HG03439 (cell line): ENCODE measurements at regions not wholly inside any gene's neighbourhood (a gene's known extent, or its start where the extent isn't known, plus 50 kb on each side); places are given as distances from the start of the nearest gene placed in this dataset.

ENCODE experiments used
- ATAC-seq: cut with Tn5 transposase; IDR thresholded peaks from one replicate; pipeline ENCODE4 v1.9.1; 2021; ENCODE audit warnings: mild to moderate bottlenecking, moderate library complexity; ENCODE audit not compliant: unreplicated experiment

- no peak for ATAC-seq
Observed at GRCh38 chr13:99893567-99893966, 78.0 kb downstream of the ZIC5 start.

DNA sequence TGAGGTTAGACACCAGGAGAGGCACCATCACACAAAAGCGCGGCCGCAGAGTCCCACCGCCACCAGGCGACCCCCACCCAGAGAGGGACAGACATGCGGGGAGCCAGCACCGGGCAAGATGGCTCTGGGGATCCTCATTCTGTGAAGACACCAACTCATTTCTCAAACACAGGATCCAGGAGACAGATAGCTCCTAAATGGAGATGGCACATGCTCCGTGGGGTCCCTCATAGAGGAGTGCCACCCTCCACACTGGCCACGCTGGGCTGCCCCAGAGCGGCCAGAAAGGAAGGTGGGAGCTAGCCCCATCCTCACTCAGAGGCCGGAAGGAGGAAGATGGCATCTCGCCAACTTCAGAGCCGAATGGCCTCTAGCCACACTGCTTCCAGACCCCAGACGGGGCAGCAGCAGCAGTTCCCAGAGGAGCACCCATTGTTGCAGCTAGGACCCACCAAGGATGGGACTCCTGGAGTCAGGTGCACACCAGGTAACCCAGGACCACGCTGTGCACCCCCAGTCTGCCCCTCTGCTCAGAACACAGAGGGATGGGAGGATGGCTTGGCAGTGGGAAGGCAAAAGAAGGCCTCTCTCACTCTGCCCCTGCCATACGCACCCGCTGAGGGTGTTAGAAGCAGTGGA, 78.6 kb downstream of the ZIC5 start:
- ATAC-seq = no peak

DNA sequence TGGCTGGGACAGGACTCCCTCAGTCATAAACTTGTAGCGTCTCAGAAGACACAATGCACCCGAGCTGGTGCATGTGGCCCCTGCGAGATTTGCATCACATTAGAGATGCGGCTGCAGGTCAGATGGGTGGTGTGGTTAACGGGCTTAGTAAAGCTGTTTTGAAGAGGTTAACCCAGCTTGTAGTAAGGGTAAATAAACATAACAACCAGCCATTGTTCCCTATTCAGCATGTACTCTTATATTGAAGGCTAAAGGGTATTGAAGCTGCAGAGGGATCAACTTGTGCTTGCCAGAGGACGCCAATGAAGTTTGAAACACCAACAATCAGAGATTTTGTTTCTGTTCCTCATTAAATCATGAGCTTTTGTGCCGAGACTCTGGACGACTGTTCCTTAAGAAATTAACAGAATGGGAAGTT, 79.4 kb downstream of the ZIC5 start:
- ATAC-seq = no peak

DNA sequence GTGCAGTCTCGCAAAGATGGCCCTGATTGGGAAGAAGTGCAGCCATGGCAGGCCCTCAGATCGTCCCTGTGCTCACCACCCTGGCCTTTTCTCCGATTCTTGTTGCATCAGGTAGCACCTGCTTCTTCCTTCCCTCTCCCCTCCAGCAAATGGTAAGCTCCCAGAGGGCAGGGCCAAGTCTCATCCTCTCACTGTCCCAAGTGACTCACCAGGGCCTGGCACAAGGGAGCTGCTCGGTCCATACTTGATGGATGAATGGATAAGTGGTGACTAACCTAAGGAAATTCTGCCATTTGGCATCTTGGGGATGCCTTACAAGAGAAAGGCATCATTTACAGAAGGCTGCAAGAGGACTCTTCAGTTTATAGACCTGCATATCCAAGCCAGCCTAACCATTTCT, 84.9 kb downstream of the ZIC5 start:
- ATAC-seq = no peak

DNA sequence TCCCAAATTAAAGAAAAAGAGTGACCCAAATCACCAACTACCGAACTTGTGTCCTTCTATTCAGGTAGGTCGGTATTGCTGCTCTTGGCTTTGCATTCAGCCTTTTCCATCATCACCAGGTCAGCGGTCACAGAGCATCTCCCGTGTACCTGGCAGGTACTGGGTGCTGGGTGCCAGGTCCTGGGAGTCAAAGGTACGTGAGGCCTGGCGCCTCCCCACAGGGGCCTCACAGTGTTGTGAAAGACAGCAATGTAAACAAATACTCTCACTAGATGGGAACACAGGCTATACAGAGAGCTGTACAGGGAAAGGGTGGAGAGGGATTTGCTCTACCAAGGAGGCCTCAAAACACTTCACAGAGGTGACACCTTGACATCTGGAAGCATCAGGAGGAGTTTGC, 86.7 kb downstream of the ZIC5 start:
- ATAC-seq = no peak

DNA sequence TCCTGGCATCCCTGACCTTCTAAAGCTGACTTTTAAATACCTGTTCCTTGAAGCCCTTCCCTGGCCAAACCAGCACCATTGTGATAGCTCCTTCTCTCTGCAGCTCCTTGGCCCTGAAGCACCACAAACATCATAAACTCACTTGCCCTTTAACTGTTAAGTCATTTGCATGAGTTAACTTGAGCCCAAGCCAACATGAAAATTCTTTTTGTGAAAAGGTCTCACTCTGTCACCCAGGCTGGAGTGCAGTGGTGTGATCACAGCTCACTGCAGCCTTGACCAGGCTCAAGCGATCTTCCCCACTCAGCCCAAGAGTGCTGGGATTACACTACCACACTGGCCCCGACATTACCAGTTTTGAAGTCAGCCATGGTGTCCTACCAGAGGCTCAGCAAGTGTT, 87.8 kb downstream of the ZIC5 start:
- ATAC-seq = no peak

- ATAC-seq = no peak
Observed at GRCh38 chr13:99878921-99879610, 92.5 kb downstream of the ZIC5 start.

GRCh38 chr13:99876651-99877050, 94.9 kb downstream of the ZIC5 start:
- no peak for ATAC-seq

DNA sequence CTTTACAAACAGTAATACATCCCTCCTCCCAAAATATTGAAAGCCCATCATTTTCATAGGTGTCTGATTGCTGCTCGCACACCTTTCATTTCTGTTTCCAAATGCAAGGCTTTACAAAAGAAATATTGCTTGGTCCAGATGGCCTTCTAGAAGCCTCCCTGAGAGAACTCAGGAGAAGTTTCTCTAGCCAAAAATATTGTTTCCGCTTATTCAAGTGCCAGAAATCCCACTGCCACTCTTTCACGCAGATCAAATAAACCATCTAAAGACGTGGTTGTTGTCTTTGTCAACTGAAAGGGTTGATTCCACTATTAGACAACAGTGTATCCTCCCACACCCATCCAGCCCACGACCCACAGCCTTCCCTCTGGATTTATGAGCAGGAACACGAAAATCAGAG, 96.2 kb downstream of the ZIC5 start:
- no peak for ATAC-seq

GRCh38 chr13:99873832-99874430, 97.6 kb downstream of the ZIC5 start:
- no peak for ATAC-seq

GRCh38 chr13:99873141-99873540, 98.4 kb downstream of the ZIC5 start:
- ATAC-seq = no peak

- no peak for ATAC-seq
Observed at GRCh38 chr13:99871249-99871898, 100.2 kb downstream of the ZIC5 start.

- ATAC-seq = no peak
Observed at GRCh38 chr13:99870541-99870940, 101.0 kb downstream of the ZIC5 start.

GRCh38 chr13:99869830-99870229, 101.7 kb downstream of the ZIC5 start:
- no peak for ATAC-seq

DNA sequence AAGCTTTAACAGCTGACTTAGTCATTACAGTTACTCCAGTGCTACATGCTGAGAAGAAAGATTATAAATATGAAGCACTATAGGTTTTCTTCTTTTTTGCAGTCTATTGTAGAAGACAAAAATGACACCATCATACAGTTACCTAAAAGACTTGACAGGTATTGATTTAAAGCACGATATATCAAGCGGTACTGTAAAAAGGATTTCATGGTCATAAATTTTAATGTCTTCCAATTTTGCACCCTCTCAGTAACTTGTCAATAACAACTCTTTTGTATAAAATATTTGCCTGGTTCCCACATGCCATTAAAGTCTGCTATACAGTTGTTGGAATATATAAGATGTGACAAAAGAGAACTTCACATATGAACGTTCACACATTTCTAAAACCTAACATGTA, 102.8 kb downstream of the ZIC5 start:
- ATAC-seq = no peak

DNA sequence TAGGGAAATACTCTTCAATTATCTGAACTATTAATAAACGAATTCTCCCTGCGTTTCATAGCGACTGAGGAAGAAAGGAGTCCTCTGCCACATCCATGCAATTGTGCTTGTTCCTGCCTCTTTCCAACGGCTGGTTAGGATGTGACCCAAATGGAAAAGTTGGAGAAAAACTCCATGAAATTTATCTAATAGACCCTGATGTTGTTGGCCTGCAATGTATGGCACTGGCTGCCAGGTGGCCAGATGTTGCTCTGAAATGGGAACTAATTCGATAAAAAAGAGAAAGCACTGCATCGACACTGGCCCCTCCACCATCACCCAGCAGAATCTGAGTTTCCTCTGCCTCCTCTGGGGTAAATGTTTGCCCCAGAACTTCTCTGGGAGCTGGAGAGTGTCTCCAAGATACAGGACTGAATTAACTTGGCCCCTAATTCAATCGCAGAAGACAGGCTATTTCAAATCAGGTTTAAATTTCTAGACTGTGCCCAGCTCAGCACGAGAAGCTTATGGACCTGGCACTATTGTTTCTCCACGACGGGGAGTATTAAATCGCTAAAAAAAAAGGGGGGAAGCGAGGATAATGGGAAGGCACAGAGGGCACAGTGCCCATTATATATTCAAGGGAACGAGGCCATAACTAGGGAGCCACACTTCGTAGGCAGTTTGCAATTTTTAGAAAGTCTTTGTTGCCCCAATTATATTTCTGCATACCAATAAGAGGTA, 103.9 kb downstream of the ZIC5 start:
- ATAC-seq = no peak

GRCh38 chr13:99866781-99867180, 104.8 kb downstream of the ZIC5 start:
- no peak for ATAC-seq

GRCh38 chr13:99865420-99865930, 106.1 kb downstream of the ZIC5 start:
- no peak for ATAC-seq

DNA sequence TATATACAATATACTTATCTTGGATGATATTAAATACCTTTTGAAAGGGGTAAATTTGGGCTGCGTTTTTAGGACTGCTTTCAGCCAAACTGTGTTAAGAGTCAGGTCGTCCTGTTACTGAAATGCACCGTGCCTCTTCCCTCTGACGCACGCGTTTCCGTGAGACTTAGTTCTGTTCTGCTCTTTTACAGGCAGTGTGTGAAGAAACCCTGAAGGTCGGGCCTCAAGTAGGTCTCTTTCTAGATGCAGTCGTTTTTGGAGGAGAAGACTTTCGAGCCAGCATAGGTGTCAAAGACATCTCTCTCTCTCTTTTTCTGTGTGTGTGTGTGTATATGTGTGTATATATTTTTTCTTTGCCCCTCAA, 107.0 kb downstream of the ZIC5 start:
- no peak for ATAC-seq

DNA sequence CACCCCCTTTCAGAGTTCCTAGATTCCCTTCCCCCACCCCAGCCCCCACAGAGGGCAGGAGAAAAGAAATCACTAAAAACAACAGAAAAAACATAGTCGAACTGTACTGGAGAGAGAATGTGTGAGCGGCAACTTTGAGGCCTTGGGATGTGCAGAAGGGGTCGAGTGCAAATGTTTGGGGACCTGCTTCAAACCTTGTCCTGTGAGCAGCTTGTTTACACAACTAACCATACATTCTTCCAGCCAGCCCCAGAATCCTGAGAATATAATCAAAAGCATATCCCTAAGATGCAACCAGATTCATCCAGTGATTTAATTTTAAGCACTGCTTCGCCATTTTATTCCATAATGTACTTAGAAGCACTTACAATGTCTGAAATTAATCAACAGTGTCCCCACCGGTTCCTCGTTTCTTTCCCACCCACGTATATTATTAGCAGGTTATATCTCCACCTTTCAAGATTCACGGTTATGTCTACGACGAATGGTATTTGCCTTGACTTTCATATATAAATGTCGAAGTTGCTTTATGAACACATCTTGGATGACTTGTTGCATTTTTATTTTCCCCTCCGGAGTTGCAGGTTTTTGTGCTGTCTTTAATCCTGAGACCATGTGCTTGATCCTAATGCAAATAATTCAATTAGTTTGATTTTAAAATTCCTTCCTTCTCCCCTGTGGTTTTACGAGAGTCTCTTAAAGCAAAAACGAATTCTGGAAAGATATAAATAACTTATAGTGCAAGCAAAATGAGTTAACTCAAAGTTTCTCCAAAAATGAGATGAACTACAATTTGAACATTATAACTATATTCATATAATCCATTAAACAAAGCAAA, 107.6 kb downstream of the ZIC5 start:
- ATAC-seq = no peak
